DMS53 treated with DMSO at 0.1 percent for 48 hours (cell line): ENCODE measurements at regions not wholly inside any gene's neighbourhood (a gene's known extent, or its start where the extent isn't known, plus 50 kb on each side); places are given as distances from the start of the nearest gene placed in this dataset.
"Not testable (repeated sequence)": the region's sequence is repeated elsewhere in the genome, so short reads cannot be mapped to it uniquely, and the experiment has no call there.

Source experiments
- DNase-seq: peaks from one replicate; lab custom pipeline; 2025; ENCODE audit not compliant: unreplicated experiment; lab: John Stamatoyannopoulos, UW

DNA sequence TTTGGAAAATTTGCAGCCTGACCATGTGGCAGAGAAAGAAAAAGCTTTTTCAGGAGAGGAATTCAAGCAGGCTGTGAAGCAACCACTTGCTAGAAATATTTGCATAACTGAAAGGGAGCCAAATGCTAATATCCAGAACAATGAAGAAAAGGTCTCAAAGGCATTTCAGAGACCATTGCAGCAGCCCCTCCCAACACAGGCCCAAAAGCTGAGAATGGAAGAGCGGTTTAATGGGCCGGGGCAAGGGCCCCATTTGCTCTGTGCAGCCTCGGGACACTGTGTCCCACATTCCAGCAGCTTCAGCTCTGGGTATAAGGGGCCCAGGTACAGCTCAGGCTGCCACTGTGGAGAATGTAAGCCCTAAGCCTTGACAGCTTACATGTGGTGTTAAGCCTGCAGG, 918.1 kb upstream of the POT1 start:
- DNase-seq: no peak

DNA sequence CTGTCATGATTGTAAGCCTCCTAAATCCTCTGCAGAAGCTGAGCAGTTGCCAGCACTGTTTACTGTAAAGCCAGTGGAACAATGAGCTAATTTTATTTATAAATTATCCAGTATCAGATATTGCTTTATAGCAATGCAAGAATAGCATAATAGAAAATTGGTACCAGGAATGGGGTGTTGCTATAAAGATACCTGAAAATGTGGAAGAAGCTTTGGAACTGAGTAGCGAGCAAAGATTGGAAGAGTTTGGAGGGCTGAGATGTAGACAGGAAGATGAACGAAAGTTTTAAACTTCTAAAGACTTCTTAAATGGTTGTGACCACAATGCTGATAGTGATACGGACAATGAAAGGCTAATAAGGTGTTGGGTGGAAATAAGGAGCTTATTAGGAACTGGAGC, 917.4 kb upstream of the POT1 start:
- DNase-seq: no peak

DNA sequence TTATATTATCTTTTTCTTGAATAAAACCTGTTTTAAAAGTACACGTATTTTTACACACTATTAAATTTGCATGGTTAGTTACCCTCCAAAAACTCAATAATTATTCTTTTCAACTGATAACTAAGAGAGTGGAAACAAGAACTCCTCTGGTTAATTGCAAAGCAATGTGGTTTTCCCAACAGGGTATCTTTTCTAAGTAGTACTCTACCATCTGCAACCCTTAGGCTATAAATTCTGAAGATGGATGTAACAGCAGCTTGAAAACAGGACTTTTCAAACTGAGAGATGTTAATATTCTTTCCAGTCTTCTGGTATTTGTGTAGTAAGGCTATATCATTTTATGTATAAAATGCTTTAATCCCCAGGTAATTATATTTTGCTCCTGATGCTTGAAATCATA, 916.1 kb upstream of the POT1 start:
- DNase-seq: no peak

DNA sequence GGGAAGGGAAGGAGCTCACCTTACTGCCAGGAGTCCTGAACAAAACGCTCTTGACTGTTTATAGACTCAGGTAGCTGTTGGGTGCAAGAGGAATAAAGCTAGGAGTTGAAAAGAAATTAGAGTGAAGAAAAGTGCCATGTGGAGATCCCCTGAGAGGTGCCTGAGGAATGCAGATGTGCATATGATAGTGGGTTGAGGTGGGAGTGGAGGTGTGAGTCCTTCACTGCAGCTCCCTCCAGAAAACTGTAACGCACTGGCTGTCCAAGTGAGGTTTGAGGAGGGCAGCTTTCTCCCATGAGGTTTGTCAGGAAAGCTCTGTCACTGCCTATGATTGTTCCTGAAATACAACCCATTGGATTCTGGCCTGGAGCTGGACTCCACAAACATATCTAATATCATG, 904.8 kb upstream of the POT1 start:
- no peak for DNase-seq

DNA sequence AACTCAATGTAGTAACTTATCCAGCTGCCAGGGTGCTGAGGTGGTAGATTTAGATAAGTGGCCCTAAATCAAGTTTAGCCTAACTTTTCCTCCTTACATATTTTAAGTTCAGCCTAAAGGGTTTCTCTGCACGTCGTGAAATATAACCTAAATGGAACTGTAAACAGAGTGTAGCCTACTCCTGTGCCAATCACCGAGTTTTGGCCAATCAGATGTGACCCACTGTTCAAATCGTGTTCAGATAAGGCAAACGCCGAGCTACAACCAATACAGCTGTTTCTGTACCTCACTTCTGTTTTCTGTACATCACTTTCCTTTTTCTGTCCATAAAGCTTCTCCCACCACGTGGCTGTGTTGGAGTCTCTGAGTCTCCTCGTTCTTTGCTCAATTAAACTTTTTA, 904.2 kb upstream of the POT1 start:
- no peak for DNase-seq

DNA sequence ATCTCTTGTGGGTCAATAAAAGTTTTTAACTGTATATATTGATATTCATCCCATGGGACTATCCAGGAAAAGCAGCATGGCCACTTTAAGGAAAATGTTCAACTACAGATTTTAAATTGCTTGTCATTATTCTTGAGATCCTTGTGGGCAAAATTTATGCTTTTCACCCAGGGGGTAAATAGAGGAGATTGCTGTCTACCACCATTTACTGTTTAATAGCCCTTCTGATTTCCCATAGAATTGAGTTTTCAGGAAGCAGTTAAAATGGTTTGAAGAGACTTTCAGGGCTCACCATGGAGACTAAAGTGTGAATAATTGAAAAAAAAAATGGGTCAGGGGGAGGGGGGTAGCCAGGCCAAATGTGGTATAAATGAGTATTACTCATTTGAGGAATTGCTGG, 901.1 kb upstream of the POT1 start:
- DNase-seq: no peak

DNA sequence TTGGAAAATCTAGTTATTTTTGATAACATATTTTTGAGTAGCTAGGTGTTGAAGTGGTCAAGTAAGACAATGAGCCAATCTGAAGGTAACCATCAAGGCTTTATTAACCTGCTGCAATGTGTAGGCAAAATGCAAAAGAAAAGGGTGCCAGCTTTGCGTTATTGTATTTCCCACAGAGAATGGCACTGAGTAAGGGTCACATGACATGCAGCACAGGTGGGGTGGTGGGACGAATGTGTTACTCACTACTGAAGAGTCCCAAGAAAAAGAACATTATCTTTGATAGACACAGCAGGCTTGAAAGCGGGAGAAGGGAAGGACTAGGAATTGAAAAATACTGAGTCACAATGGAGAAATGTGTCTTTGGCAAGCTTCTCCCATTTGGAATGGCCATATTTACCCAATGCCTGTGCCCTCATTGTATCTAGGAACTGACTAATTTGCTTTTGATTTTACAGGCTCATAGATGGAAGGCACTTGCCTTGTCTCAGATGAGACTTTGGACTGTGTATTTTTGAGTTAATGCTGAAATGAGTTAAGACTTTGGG, 898.6 kb upstream of the POT1 start:
- DNase-seq: no peak

DNA sequence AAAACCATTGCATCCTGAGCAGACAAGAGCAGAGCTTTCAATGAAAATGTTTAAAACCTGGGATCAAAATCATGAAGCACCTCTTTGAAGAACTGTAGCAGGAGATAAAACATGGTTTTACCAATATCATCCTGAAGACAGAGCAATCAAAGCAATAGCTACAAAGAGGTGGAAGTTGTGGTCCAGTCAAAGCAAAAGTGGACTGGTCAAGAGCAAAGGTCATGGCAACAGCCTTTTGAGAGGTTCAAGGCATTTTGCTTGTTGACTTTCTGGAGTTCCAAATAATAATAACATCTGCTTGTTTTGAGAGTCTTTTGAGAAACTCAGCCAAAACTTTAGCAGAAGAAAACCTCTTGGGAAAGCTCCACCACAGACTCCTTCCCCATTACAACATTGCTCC, 893.9 kb upstream of the POT1 start:
- DNase-seq: no peak

DNA sequence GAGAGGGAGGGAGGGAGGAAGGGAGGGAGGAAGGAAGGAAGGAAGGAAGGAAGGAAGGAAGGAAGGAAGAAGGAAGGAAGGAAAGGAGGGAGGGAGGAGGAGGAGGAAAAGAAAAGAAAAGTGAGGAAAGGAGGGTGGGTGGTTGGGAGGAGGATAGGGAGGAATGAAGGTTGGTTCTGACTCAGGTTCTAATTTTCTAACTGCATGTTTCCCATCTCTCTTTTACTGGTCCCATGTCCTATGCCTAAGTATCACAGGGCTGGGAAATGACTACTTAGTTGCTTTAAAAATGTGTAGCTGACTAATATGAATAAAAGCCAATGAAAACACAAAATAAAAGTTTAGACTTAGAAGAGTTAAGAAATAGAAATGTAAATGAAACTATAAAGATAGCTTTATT, 890.9 kb upstream of the POT1 start:
- DNase-seq: no peak

DNA sequence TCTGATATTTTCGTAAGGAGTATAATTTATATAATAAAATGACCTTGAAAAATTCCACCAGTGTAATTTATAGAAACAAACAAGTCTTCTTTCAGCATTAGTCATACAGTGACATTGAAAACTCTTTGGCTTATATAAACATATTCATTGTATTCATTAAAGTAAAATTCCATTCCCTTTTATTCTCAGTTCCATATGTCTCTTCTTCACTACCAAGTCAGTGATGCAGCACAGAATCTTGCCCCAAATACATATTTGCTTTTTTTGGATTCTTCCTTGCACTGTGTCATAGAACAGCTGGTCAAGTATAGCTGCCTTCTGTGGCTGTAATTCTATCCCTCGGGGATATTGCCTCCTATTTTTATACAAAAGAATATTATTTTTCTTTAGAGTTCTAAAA, 884.5 kb upstream of the POT1 start:
- DNase-seq: no peak

DNA sequence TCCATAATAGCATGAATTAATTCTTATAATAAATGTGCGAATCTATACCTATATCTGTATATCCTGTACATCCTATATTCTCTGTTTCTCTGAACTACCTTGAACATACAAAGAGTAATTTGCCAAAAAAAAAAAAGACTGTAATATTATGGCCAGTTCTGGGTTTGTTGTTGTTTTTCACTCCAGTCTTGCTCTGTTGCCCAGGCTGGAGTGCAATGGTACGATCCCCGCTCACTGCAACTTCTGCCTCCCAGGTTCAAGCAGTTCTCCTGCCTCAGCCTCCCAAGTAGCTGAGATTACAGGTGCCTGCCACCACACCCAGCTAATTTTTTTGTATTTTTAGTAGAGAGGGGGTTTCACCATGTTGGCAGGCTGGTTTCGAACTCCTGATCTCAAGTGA, 876.9 kb upstream of the POT1 start:
- DNase-seq: not testable (repeated sequence)

DNA sequence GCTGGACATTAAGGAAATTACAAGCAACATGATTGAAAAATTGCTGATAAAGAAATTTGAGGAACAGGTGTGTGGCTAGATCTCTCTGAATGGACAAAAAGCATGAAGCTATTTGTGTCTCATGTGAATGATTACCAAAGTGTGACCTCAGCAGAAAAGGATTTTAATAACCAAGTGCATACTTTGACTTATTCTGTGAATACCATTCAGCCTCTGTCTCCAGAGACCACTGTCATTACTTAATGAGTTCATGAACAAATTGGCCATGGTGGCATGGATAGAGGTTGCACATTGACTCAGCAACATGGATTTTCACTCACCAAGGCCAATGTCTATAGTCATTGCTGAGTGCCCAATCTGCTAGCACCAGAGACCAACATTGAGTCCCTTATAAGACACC, 874.6 kb upstream of the POT1 start:
- no peak for DNase-seq

DNA sequence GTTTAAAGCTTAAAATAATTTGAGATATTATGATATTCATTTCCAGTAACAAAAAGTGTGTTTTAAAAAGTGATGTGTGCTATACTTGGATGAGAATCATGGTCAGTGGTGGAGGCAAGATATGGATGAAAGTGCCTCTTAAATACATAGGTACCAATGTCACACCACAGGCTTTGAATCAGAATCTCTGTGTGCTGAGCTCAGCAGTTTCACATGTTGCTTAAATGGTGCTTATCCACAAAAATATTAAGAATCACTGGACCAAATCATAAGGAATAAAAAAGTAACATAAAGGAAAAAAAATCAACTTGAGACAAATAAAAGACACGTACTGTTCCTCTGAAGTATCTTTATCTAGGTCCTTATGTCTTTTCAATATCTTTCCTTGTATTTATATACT, 850.5 kb upstream of the POT1 start:
- no peak for DNase-seq

DNA sequence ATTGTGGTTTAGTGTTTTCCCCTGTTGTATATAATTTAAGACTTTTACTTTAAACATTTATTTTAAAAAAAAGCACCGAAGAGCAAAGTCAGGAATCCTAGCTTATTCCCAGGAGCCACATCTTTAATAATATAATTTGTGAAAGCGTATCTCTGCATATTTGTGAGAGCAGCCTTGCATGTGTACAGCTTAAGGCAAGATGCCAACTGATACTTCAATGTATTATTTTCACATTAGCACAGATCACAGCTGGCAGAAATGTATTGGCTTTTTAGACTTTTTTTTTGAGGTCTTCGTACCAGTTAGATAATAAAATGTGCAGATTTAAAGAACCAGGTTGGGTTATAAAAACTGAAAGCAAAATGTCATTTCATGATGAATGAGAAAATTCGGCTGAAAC, 845.7 kb upstream of the POT1 start:
- DNase-seq: no peak

DNA sequence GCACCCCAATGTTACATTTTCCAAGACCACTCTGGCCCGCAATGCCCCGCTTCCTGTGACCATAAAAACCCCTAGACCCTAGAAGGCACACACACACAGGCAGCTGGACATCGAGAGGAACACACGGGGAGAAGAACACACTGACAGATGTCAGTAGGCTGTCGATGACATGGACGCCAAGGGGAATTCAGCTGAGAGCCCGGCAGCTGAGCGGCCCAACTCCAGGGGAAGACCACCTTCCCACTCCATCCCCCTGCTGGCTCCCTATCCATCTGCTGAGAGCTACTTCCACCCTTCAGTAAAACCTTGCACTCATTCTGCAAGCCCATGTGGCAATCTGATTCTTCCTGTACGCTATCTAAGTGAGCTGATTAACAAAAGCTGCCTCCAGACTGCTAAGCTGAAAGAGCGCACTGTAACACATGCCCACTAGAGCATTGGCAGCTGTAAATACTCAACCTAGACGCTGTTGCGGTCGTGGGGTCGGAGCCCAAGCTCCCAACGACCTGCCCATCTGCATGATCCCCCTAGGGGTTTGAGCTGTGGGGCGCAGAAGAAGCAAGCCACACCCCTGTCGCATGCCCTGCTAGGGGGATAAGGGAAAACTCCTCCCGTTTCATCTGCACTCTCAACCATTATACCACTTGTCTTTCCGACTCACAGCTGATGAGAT, 843.6 kb upstream of the POT1 start:
- no peak for DNase-seq

DNA sequence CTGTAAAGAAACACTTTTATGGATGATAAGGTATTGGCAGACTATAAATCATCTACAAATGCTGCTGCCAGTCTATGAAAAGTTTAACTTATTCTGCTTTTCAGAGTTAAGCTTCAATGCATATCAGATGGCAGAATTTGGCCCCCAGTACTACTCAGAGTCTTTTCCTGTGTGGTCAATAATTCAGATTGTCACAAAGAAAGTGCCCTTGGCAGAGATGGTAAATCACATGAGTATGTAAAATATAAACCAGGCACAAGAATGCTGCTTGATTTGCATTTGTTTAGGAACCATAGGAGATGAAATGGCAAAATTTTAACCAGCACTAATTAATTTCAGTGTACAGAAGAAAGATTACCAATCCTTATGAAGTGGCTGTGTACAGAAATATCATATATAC, 818.3 kb upstream of the POT1 start:
- DNase-seq: no peak

DNA sequence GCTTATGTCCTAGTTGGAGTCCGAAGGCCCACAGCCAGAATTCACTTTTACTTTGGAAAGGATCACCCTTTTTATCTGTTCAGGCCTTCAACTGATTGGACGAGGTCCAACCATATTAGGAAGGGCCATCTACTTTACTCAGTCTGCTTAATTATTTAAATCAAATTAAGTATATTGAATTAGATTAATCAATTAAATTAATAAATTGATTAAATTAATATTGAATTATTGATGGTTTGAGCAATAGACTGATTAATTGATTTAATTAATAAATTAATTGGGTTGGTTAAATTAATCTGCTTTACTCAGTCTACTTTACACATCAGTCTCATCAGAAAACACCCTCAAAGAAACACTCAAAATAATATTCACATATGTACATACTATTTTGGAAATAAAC, 816.9 kb upstream of the POT1 start:
- no peak for DNase-seq

DNA sequence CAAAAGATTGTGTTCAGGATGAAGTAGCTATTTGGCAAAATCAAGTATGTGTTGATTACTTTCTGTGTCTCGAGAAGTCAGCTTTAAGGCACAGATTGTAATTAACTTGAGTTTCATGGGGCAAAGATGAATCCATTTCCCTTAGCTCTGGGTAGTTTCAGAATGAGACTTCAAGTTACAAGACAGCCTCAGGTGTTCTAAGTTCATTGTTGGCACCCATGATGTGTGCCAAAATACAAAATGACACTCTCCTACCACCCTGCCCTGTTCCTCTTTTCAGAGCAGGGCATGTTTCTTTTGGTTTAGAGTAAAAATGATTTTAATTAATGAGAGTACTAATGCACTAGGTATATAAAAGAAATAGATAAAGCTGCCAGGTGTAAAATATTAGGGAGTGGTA, 797.6 kb upstream of the POT1 start:
- no peak for DNase-seq

DNA sequence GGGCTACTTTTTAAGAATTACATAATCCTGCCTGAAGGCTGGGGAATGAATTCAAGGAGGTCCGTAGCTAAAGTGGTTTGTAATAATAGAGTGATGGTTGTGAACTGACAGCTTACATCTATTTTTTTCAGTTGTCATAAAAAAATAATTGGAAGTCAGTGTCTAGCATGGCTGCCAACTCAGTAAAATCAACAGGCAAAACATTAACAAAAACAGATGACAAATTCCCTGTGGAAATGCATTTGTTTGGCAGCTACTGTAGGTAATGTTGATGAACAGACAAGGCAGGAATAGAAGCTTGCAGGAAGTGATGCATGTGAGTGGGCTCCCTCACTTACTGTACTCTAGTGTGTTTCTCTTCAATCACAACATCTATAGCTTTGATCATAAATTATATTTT, 766.0 kb upstream of the POT1 start:
- DNase-seq: no peak

DNA sequence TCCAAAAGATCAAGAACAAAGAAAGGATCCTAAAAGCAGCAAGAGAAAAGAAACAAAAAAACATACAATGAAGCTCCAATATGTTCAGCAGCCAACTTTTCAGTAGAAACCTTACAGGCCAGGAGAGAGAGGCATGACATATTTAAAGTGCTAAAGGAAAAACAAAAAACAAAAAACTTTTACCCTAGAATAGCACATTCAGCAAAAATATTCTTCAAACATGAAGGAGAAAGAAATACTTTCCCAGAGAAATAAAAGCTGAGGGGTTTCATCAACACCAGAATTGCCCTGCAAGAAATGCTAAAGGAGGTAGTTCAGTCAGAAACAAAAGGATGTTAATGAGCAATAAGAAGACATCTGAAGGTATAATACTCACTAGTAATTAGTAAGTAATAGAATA, 753.5 kb upstream of the POT1 start:
- DNase-seq: no peak

DNA sequence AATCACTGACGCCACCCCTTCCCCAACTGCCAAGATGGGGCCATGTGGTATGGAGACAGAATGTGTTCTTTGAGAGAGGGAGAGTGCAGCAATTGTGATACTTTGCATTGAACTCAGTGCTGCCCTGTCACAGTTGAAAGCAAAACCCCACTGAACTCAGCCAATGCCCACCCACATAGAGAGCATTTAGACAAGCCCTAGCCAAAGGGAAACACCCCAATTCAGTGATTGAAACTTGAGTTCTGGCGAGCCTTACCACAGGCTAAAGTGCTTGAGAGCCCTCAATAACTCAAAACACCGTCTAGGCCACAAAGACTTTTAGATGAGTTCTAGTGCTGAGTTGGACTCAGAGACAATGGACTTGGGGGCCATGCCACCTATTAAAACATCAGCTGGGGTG, 751.9 kb upstream of the POT1 start:
- DNase-seq: no peak

DNA sequence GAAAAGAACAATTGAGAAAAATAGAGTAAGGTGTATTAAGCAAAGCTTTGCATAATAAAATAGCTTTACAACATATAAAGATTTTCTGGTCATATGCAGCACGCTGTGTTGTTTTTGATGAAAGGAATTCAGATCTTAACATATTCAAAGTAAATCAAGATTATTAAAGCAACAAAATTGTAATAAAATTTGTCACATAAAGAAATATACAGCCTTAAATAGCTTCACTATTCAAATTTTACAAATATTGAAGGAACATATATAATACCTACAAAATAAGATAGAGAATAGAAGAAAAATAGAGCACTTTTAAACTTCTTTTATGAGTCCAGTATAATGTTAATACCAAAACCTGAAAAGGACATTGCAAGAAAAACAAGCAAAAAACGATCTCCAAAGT, 749.1 kb upstream of the POT1 start:
- no peak for DNase-seq

DNA sequence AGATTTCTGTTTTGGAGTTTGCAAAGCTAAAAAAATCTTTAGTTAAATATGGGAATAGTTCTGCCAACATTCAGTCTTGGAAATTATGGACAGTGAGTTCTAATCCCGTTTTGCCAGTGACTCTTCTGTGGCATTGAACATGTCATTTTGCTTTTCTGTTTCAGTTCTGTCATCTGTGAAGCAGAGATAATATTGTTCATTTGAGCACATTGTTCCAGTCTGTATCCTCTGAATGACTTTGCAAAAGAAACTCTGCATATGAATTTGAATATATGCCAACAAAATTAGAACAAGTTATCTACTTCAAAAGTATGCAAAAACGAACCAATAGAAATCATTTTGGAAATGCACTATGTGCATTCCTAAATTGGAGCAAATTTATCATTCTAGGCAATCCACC, 746.0 kb upstream of the POT1 start:
- DNase-seq: no peak

DNA sequence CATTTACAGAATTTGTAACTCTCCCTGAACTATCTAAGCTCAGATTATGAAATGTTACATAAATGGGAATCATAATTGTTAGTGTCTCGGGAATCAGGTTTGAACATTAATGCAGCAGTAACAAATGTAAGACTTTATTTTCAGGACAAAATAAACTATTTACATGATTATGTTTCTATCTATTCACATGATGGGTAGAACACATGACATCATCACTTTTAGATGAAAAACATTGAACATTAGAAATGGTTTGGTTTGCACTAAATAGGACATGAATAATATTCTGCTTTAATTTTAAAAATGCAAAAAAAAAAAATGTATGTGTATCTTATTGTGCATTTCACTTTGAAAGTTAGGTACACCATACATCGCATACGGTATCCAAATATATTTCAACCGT, 745.5 kb upstream of the POT1 start:
- DNase-seq: no peak
